ENCODE measurements at regions not wholly inside any gene's neighbourhood (a gene's known extent, or its start where the extent isn't known, plus 50 kb on each side); places are given as distances from the start of the nearest gene placed in this dataset.

DNA sequence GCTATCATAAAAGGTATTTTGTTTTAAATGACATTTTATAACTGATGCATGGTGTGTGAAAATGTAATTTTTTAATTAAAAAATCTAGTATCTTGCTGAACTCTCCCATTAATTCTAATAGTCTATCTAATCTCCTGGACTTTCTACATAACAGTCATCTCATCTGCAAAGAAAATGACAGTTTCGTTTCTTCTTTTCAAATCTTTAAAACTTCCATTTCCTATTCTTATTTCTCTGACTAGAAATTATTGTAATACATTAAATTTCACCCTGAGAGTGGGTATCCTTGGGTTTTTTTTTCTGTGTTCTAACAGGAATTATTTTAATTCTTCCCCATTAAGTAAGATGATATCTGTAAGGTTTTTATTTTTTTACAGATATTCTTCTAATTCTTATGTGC lies 120.1 kb downstream of the KCNF1 start:
- H3K27me3 ChIP-seq (ENCODE audit: control insufficient read depth, insufficient read depth, low read length), result no peaks in the 10 kb centered on the region
- H3K36me3 ChIP-seq (replicated peaks; ENCODE audit: control insufficient read depth, insufficient read depth, low read length), result no peaks in the 10 kb centered on the region
- H3K4me3 ChIP-seq (ENCODE audit: insufficient read depth, low read depth, low read length), result no peak overlapping the region
- DNase-seq, result no peak

DNA sequence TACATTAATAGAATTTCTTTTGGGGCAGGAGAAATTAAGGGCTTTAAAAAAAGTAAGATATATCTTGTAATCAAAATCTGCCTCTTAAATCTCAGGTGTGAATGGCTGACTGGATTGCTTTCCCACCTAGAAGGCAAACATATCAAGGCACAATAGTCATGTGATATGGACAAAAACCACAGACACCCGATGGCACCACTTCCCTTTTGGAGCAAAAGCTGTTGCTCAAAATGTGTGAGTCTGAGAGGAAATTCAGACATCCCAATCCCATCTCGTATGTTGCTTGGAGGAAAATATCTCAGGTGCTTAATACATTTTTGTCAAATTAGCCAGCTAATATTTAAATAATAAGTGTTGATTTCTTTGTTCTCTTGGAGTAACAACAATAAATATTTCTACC lies 120.7 kb downstream of the KCNF1 start:
- Histone ChIP-seq H3K36me3 (replicated peaks; ENCODE audit: control insufficient read depth, insufficient read depth, low read length) (no peaks in the 10 kb centered on the region), H3K27me3 (ENCODE audit: control insufficient read depth, insufficient read depth, low read length) (no peaks in the 10 kb centered on the region), H3K4me3 (ENCODE audit: insufficient read depth, low read depth, low read length) (no peak overlapping the region)
- no peak for DNase-seq

DNA sequence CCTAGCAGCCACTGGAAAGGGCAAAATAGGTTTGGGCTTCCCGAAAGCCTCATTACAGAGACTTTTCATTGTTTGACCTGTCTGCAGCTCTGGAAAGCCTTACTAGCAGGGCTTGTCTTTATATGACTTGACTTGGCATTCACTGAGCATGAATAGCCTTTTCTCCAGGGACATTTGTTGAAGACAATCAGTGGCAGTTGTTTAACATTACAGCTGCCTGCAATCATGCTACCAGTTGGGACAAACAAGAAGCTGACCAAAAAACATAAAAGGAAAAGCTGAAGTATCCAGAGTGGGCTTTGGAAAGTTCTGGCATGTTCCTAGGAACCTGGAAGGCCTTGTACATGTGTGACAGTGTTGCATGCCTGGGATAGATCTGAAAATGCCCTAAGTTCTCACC lies 121.4 kb downstream of the KCNF1 start:
- Histone ChIP-seq H3K36me3 (replicated peaks; ENCODE audit: control insufficient read depth, insufficient read depth, low read length) (no peaks in the 10 kb centered on the region), H3K27me3 (ENCODE audit: control insufficient read depth, insufficient read depth, low read length) (no peaks in the 10 kb centered on the region), H3K4me3 (ENCODE audit: insufficient read depth, low read depth, low read length) (no peak overlapping the region)
- DNase-seq, result no peak

DNA sequence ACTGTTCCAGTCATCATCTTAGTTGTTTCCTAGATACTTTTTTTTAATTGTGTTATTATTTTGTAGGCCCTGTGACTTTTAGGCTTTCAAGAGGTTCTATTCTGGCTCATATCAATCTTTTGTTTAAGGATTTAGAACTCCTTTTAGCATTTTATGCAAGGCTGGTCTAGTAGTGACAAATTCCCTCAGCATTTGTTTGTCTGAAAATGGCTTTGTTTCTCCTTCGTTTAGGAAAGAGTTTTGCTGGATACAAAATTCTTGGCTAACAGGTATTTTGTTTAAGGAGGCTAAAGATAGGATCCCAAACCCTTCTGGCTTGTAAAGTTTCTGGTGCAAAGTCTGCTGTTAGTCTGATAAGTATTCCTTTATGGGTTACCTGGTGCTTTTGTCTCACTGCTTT lies 116.6 kb upstream of the SLC66A3 start:
- H3K36me3 ChIP-seq (replicated peaks; ENCODE audit: control insufficient read depth, insufficient read depth, low read length), result no peaks in the 10 kb centered on the region
- no peak overlapping the region for H3K4me3 ChIP-seq (ENCODE audit: insufficient read depth, low read depth, low read length)
- no peak for DNase-seq
- H3K27me3 ChIP-seq (ENCODE audit: control insufficient read depth, insufficient read depth, low read length), result no peaks in the 10 kb centered on the region

DNA sequence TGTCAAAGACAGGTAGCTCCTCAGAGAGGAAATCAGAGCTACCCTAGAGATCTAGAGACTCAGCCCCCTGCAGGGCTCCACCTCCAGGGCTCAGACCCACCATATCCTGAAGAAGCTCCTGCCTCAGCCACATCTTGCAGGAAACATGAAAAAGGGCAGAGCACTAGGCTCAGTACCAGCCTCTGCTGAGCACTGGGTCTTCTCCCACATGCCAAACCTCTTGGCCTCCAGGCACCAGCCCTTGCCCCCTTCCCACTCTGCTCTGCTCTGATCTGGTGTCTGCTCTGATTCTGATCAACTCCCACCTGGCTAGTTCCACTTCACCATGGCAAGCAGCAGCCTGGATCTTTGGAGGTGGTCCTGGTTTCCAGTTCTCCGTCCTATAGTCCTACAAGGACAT lies 114.3 kb upstream of the SLC66A3 start:
- Histone ChIP-seq H3K4me3 (ENCODE audit: insufficient read depth, low read depth, low read length) (no peak overlapping the region), H3K36me3 (replicated peaks; ENCODE audit: control insufficient read depth, insufficient read depth, low read length) (no peaks in the 10 kb centered on the region), H3K27me3 (ENCODE audit: control insufficient read depth, insufficient read depth, low read length) (no peaks in the 10 kb centered on the region)
- no peak for DNase-seq

DNA sequence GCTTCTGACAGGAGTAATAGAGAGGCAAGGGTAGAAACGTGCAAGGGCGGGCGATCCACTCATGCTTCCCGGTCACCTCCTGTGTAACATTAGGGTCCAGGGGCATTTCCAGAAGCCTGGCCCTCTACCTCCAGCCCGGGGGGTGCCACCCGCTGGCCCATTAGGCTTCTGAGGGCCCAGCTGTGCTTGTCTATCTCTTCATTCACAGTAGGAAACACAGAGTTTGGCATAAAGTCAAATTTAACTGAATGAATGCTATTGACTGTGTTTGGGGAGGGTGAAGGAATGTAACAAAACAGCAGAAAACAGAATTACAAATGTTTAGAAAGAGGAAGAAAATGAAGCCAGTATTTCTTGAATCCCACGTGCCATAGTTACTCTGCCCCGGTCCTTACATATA lies 112.4 kb upstream of the SLC66A3 start:
- H3K27me3 ChIP-seq (ENCODE audit: control insufficient read depth, insufficient read depth, low read length), result no peaks in the 10 kb centered on the region
- no peaks in the 10 kb centered on the region for H3K36me3 ChIP-seq (replicated peaks; ENCODE audit: control insufficient read depth, insufficient read depth, low read length)
- DNase-seq, result no peak
- no peak overlapping the region for H3K4me3 ChIP-seq (ENCODE audit: insufficient read depth, low read depth, low read length)

DNA sequence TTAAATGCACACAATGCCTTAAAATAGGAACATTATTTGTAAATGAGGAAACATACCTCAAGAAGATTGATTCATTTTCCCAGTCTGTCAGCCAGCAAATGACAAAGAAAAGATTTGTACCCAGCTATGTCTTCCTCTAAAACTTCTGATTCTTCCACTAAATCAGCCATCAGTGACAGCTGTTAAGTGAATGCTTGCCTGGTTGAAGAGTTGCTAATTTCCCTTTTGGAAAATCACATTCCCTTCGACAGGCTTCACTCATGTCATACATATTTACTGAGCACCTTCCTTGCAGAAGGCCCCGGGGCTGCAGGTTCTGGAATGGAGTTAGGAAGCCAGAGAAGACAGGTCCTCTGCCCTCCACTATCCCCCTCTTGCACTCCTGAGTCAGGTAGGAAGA lies 112.0 kb upstream of the SLC66A3 start:
- Histone ChIP-seq H3K27me3 (ENCODE audit: control insufficient read depth, insufficient read depth, low read length) (no peaks in the 10 kb centered on the region), H3K36me3 (replicated peaks; ENCODE audit: control insufficient read depth, insufficient read depth, low read length) (no peaks in the 10 kb centered on the region), H3K4me3 (ENCODE audit: insufficient read depth, low read depth, low read length) (no peak overlapping the region)
- DNase-seq, result no peak

DNA sequence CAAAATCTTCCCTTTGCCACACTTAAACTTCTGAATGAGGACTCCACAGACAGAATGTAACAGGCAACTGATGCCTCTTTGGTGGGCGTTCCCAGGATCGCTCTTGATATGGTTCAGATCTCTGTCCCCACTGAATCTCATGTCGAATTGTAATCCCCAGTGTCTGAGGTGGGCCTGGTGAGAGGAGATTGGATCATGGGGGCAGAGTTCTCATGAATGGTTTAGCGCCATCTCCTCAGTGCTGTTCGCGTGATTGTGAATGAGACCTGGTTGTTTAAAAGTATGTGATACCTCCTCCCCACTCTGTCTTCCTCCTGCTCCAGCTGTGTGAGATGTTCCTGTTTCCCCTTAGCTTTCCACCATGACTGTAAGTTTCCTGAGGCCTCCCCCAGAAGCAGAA lies 111.1 kb upstream of the SLC66A3 start:
- Histone ChIP-seq H3K36me3 (replicated peaks; ENCODE audit: control insufficient read depth, insufficient read depth, low read length) (no peaks in the 10 kb centered on the region), H3K4me3 (ENCODE audit: insufficient read depth, low read depth, low read length) (no peak overlapping the region), H3K27me3 (ENCODE audit: control insufficient read depth, insufficient read depth, low read length) (no peaks in the 10 kb centered on the region)
- DNase-seq, result no peak

DNA sequence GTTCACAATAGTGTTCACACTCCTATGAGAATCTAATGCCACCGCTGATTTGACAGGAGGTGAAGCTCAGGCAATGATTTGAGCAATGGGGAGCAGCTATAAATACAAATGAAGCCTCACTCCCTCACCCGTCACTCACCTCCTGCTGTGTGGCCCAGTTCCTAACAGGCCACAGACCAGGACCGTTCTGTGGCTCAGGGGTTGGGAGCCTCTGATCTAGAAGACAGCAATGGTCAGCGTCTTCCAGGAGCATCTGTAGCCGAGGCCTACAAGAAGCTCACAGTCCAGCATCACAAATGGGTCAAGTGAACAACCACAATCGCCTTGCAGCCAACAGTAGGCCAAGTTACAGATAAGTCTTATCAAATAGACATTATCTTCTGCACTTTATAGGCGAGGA lies 110.0 kb upstream of the SLC66A3 start:
- DNase-seq, result no peak
- no peak overlapping the region for H3K4me3 ChIP-seq (ENCODE audit: insufficient read depth, low read depth, low read length)
- H3K27me3 ChIP-seq (ENCODE audit: control insufficient read depth, insufficient read depth, low read length), result no peaks in the 10 kb centered on the region
- no peaks in the 10 kb centered on the region for H3K36me3 ChIP-seq (replicated peaks; ENCODE audit: control insufficient read depth, insufficient read depth, low read length)

DNA sequence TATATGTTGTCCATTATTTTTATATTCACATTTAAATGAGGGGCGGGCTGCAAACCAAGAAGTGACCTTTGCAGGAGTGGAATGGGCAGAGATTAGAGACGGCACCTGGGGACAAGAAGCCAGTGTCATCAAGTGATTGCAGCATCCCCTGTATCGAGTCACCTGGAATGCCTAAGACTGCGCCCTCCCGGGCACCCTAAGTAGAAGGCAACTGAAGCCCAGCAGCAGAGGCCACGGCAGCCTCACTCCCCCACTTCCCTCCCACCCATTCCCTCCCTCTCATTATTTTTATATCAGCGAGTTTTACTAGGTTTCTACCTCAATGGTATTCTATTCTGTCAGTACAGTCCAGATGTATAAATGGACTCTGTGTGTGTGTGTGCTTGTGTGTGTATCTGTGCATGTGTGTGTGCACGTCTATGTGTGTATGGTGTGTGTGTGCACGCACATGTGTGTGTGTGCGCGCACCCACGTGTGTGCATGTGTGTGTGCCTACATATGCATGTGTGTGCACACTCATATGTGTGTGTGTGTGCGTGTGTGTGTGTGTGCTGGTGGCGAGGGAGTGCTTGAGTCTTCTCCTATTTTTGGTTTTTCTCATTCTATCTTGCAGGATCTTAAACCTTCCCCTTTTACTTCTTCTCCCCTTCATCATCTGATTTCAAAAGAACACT lies 106.8 kb upstream of the SLC66A3 start:
- Histone ChIP-seq H3K4me3 (ENCODE audit: insufficient read depth, low read depth, low read length) (no peak overlapping the region), H3K36me3 (replicated peaks; ENCODE audit: control insufficient read depth, insufficient read depth, low read length) (no peaks in the 10 kb centered on the region), H3K27me3 (ENCODE audit: control insufficient read depth, insufficient read depth, low read length) (no peaks in the 10 kb centered on the region)
- DNase-seq, result no peak

DNA sequence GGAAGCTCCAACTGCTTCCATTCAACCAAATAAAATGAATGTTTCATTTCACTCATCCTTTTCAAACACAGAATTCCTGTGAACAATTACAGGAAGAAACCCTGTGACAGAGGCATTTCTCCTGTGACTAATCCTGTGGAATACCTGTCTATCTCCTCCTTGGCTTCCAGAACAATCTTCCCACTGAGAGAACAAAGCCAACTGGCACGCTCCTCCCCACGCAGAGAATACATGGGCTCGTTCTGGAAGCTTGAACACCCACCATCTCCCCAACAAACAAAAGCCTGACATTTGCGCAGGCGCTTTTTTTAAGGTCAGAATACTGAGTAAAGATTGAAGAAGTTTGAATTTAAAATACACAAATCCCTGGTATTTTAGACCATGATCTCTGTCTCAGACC lies 104.7 kb upstream of the SLC66A3 start:
- Histone ChIP-seq H3K4me3 (ENCODE audit: insufficient read depth, low read depth, low read length) (no peak overlapping the region), H3K36me3 (replicated peaks; ENCODE audit: control insufficient read depth, insufficient read depth, low read length) (no peaks in the 10 kb centered on the region), H3K27me3 (ENCODE audit: control insufficient read depth, insufficient read depth, low read length) (no peaks in the 10 kb centered on the region)
- no peak for DNase-seq

DNA sequence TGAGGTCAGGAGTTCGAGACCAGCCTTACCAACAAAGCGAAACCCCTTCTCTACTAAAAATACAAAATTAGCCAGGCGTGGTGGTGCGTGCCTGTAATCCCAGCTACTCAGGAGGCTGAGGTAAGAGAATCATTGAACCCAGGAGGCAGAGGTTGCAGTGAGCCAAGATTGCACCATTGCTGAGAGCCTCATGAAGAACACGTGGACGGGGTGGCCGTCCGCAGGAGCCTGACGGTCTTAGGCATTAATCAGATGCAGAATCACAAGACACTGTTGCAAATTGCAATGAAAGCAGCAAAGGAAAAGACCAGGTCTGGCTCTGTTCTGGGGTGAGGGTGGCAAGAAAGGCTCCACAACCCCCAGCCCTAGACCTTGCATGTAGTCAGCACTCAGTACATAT lies 104.0 kb upstream of the SLC66A3 start:
- no peaks in the 10 kb centered on the region for H3K27me3 ChIP-seq (ENCODE audit: control insufficient read depth, insufficient read depth, low read length)
- H3K4me3 ChIP-seq (ENCODE audit: insufficient read depth, low read depth, low read length), result no peak overlapping the region
- no peak for DNase-seq
- H3K36me3 ChIP-seq (replicated peaks; ENCODE audit: control insufficient read depth, insufficient read depth, low read length), result no peaks in the 10 kb centered on the region

DNA sequence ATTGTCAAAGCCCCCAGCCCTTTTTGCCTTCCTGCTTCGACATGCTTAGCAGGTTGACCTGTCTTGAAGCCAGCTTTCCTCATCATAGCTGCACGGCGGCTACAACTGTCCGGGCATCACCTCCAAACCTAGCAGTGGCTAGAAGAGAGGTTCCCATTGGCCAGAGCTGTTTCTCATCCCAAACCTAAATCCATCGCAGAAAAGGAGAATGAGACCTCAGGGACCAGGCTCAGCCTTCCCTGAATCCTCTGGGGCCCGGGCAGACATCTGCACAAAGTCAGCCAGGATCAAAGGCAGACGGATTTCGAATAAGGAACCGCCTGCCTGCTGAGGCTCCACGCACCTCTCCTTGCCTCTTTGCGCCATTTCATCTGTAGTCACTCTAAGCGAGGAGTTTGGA lies 101.7 kb upstream of the SLC66A3 start:
- Histone ChIP-seq H3K4me3 (ENCODE audit: insufficient read depth, low read depth, low read length) (no peak overlapping the region), H3K36me3 (replicated peaks; ENCODE audit: control insufficient read depth, insufficient read depth, low read length) (no peaks in the 10 kb centered on the region)
- no peak for DNase-seq

DNA sequence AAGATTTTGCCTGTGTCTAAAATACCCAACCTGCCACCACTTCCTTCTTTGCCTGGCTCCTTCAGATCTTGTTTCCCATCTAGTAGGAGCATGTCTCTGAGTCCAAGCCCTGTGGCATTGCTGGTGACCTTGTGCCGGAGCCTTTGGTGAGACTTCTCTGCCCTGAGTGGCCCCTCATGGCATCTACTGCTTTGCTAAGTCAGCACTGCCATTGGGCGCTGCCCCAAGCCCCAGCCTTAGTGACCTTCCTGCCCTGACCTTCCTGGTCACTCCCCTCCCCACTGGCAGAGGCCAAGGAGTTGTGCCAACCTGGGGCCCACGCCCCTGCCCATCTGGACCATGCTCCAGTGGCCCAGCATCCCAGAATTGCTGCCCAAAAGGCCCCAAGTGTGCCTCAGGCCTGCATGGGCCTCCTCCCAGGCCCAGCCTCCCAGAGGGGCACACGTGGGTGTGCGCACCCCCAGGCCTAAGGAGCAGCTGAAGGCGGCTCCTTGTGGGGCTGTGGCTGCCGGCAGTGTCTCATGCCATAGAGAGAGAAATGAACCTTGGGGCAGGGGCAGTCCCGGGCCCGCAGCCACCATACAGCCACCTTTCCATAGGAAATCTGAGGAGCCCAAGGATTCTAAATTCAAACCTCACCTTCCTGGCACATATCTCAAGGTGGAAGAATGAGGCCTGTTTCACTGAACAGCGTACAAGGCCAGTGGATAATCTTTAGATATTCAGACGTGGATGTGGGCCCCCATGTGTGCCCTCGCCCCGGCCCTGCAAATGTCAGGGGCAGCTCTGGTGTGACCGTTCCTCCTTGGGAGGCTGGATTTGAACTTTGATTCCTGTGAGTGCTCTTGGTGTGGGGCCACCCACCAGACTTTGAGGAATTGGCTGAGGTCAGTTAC lies 100.2 kb upstream of the SLC66A3 start:
- H3K36me3 ChIP-seq (replicated peaks; ENCODE audit: control insufficient read depth, insufficient read depth, low read length), result no peaks in the 10 kb centered on the region
- no peak overlapping the region for H3K4me3 ChIP-seq (ENCODE audit: insufficient read depth, low read depth, low read length)
- no peaks in the 10 kb centered on the region for H3K27me3 ChIP-seq (ENCODE audit: control insufficient read depth, insufficient read depth, low read length)
- DNase-seq, result no peak

More for the DNA sequence above, 101.7 kb upstream of the SLC66A3 start:
- H3K27me3 ChIP-seq (ENCODE audit: control insufficient read depth, insufficient read depth, low read length), result no peaks in the 10 kb centered on the region

DNA sequence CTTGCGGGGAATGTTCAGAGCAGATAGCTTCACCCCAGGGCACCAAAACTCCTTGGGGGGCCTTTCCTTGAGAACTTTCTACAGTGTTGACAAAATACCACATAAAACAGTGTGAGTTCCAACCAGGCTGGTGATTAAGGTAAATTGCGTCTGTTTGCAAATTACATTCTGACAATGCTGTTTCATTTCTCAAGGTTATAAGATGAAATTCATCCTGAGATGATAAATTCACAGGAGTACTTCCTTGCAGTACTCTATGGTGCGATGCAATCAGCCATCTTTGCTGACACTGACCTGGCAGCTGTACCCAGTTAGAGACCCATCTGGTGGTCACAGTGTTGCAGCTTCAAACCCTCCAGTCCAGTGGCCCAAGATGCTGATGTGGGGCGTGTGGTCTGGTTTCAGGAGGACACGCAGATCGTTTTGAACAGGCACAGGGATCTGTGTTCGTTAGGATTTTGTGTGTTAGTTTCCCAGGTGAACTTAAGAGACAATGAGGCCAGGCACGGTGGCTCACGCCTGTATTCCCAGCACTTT lies 99.5 kb upstream of the SLC66A3 start:
- no peak for DNase-seq
- Histone ChIP-seq H3K27me3 (ENCODE audit: control insufficient read depth, insufficient read depth, low read length) (no peaks in the 10 kb centered on the region), H3K36me3 (replicated peaks; ENCODE audit: control insufficient read depth, insufficient read depth, low read length) (no peaks in the 10 kb centered on the region), H3K4me3 (ENCODE audit: insufficient read depth, low read depth, low read length) (no peak overlapping the region)
